ENCODE measurements at regions not wholly inside any gene's neighbourhood (a gene's known extent, or its start where the extent isn't known, plus 50 kb on each side); places are given as distances from the start of the nearest gene placed in this dataset.

GRCh38 chr4:112840619-112841018, 203.7 kb downstream of the LARP7 start:
- H3K4me3 ChIP-seq (ENCODE audit: low read depth, low read length): no peak overlapping the region
- TF ChIP-seq, protein P1, sequence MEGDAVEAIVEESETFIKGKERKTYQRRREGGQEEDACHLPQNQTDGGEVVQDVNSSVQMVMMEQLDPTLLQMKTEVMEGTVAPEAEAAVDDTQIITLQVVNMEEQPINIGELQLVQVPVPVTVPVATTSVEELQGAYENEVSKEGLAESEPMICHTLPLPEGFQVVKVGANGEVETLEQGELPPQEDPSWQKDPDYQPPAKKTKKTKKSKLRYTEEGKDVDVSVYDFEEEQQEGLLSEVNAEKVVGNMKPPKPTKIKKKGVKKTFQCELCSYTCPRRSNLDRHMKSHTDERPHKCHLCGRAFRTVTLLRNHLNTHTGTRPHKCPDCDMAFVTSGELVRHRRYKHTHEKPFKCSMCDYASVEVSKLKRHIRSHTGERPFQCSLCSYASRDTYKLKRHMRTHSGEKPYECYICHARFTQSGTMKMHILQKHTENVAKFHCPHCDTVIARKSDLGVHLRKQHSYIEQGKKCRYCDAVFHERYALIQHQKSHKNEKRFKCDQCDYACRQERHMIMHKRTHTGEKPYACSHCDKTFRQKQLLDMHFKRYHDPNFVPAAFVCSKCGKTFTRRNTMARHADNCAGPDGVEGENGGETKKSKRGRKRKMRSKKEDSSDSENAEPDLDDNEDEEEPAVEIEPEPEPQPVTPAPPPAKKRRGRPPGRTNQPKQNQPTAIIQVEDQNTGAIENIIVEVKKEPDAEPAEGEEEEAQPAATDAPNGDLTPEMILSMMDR (IDR thresholded peaks at IDR 0.05; ENCODE audit: borderline replicate concordance, insufficient read depth, low read depth, low read length): no peak

DNA sequence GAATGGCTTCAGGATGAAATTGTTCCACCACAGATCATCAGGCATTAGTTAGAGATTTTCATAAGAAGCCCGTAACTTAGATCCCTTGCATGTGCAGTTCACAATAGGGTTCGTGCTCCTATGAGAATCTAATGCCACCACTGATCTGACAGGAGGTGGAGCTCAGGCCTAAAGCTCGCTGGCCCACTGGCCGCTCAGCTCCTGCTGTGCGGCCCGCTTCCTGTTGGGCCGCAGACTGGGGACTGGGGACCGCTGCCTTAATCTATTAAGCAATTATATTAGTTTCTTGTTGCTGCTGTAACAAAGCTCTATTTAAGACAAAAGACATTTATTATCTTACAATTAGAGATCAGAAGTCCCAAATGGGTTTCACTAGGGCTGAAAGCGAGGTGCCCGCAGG, 205.6 kb downstream of the LARP7 start:
- TF ChIP-seq, protein P1 (IDR thresholded peaks at IDR 0.05; ENCODE audit: borderline replicate concordance, insufficient read depth, low read depth, low read length): no peak
- no peak overlapping the region for H3K4me3 ChIP-seq (ENCODE audit: low read depth, low read length)

- no peak overlapping the region for H3K4me3 ChIP-seq (ENCODE audit: low read depth, low read length)
- TF ChIP-seq, protein P1 (IDR thresholded peaks at IDR 0.05; ENCODE audit: borderline replicate concordance, insufficient read depth, low read depth, low read length): no peak
These were observed 204.1 kb upstream of the ANK2 start for GRCh38 chr4:112845386-112845785.

- TF ChIP-seq, protein P1 (IDR thresholded peaks at IDR 0.05; ENCODE audit: borderline replicate concordance, insufficient read depth, low read depth, low read length): no peak
These were observed 202.4 kb upstream of the ANK2 start for GRCh38 chr4:112847045-112847444.

GRCh38 chr4:112847781-112848180, 201.7 kb upstream of the ANK2 start:
- no peak overlapping the region for H3K4me3 ChIP-seq (ENCODE audit: low read depth, low read length)
- TF ChIP-seq, protein P1 (IDR thresholded peaks at IDR 0.05; ENCODE audit: borderline replicate concordance, insufficient read depth, low read depth, low read length): no peak

More at GRCh38 chr4:112847045-112847444, 202.4 kb upstream of the ANK2 start:
- no peak overlapping the region for H3K4me3 ChIP-seq (ENCODE audit: low read depth, low read length)

DNA sequence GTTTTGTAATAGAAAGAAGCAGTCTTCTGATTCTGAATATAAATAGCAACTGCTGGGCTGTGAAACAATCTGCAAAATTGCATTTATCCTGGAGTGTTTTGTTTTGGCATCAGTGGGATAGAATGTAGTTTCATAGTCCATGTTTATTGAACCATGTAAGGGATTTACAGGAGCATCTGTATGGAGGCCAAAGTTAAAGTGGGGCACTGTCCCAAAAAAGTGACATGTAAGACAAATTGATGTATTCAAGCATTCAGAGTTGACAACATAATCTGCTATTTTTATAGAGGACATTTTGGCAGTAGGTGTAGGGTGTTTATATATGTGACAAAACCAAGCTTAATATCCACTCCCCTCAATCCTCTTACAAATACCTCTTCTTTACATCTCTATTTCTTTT, 200.5 kb upstream of the ANK2 start:
- TF ChIP-seq, protein P1 (IDR thresholded peaks at IDR 0.05; ENCODE audit: borderline replicate concordance, insufficient read depth, low read depth, low read length): no peak
- no peak overlapping the region for H3K4me3 ChIP-seq (ENCODE audit: low read depth, low read length)

- no peak overlapping the region for H3K4me3 ChIP-seq (ENCODE audit: low read depth, low read length)
- TF ChIP-seq, protein P1 (IDR thresholded peaks at IDR 0.05; ENCODE audit: borderline replicate concordance, insufficient read depth, low read depth, low read length): no peak
These were observed 196.9 kb upstream of the ANK2 start for GRCh38 chr4:112852601-112853000.

All from GM12875 (cell line).